TTC549 (cell line): ENCODE measurements at regions not wholly inside any gene's neighbourhood (a gene's known extent, or its start where the extent isn't known, plus 50 kb on each side); places are given as distances from the start of the nearest gene placed in this dataset.
"Not testable (repeated sequence)": the region's sequence is repeated elsewhere in the genome, so short reads cannot be mapped to it uniquely, and the experiment has no call there.

ENCODE experiments used
- FAIRE-seq: peaks from 2 replicates; lab custom pipeline; 2012; peaks lifted over from hg19 to GRCh38; lab: Jason Lieb, UNC

- FAIRE-seq, result no peak
These were observed 383.5 kb downstream of the SFMBT2 start for GRCh38 chr10:7027237-7027912.

DNA sequence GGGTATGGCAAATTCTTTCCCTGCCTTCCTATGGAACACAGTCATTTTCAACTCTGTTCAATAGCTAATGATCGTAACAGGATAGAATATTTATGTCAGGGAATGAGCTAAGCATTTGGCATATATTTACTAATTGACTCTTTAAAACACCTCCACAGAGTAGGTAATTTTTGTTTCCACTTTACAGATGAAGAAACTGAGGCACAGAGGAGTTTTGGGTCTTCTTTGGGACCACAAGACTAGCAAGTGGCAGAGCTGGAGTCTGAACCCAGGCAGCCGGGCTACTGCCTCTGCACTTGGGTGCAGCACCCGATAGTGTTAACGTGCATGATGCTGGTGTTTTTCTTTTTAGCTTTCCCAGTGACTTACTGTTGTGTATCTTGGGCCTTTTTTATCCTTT, 384.0 kb downstream of the SFMBT2 start:
- FAIRE-seq, result no peak

DNA sequence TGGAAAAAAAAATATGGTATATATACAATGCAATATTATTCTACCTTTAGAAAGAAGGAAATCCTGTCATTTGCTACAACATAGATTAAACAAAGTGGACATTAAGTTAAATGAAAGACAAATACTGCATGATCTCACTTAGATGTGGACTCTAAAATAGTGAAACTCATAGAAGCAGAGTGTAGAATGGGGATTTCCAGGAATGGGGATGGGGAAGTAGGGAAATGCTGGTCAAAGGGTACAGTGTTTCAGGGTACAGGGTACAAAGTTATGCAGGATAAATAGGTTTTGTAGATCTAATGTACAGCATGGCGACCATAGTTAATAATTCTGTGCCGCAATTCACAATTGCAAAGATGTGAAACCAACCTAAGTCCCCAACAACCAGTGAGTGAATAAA, 385.5 kb downstream of the SFMBT2 start:
- FAIRE-seq, result no peak

- FAIRE-seq, result no peak
These were observed 395.4 kb downstream of the SFMBT2 start for GRCh38 chr10:7015457-7015856.

- no peak for FAIRE-seq
These were observed 396.1 kb downstream of the SFMBT2 start for GRCh38 chr10:7014721-7015120.

- no peak for FAIRE-seq
These were observed 398.8 kb downstream of the SFMBT2 start for GRCh38 chr10:7011994-7012393.

DNA sequence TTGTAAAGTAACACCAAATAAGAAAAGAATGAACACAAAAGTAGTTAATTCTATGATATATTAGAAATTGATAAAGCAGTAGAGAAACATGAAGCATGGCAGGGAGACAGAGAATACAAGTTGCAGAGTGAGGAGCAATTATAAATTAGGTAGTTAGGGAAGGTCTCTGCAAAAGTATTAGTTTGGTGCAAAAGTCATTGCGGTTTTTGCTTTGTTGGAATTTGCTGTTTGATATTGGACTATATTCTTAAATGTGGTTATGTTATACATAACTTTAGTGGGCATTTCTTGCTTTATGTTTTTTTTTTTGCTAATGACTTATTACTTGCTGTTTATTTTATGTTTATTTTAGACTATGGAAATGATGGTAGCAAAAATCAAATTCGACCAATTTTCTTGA, 402.2 kb downstream of the SFMBT2 start:
- no peak for FAIRE-seq

DNA sequence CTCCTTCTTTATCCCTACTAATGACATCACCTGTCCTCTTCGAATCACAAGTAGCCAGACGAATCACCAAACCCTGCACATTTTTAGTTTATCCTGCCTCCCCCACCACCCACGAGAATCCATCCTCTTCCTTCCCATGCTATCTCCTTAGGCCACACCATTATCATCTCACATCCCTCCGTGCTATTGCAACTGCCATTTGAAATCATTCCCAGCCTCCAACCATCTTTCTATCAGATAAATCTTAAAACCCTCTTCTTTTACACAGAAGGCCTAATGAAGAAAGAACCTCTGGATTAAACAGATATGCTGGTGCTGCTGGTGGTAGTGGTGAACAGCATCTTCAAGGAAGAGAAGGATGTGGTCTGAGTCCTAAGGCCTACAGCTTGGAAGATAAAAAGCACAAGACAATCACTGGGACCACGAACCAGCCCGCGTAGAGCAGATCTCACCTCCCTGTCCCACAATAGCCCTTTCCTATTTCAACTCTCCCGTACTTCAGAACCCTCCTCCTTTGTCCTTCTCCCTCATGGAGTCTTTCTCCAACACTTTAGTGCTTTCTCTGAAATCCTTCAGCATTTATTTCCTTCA, 403.1 kb downstream of the SFMBT2 start:
- no peak for FAIRE-seq

DNA sequence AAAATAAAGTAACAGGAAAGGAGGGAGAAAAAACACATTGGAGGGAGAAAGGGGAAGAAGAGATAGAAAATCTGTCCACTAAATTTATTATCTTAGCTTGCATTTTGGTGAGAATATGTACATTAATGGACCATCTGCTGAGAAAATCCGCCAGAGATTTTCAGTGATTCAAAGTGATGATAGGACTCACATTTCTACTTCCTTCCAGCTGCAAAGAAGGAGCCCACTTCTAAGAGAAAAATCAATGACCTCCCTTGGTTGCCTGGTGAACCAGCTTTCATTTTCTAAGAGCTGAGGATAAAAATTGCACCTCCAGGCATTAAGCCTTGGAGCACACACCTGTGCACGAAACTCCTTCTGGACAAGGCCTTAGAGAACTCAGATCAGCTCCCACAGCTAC, 404.3 kb downstream of the SFMBT2 start:
- FAIRE-seq, result no peak

GRCh38 chr10:7003831-7004395, 406.9 kb downstream of the SFMBT2 start:
- FAIRE-seq, result no peak

- no peak for FAIRE-seq
These were observed 410.8 kb downstream of the SFMBT2 start for GRCh38 chr10:7000061-7000460.

DNA sequence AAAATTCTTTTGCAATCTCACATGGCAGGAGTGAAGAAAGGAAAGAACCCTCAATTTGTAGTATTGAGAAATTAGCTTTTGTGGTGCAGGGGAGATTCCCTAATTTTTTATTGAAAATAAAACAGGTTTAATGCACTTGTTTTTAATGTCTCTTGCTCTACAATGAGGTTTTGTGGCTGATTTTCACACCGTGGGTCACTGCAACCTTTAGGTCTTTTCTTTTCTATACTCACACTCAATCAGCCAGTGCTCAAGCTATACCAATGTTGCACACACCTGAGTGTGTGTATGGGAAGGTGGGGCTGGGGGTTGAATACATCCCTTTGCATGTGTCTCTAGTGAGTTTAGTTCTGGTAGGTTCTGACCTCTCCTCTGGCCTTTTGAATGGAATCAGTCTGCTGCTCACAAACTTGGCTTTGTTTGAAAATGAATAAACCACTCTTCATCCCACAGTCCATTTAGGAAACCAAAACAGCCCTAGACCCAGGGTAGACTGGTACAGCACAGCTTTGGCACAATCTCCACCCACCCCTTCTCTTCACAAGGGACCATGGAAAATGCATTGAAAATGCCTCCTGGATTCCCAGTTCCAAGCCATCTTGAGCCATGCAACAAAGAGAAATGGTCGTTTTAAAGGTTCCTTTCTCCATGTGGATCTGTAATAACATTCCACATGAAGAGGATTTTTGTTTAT, 411.5 kb downstream of the SFMBT2 start:
- no peak for FAIRE-seq

GRCh38 chr10:6997509-6997908, 413.3 kb downstream of the SFMBT2 start:
- FAIRE-seq, result no peak

DNA sequence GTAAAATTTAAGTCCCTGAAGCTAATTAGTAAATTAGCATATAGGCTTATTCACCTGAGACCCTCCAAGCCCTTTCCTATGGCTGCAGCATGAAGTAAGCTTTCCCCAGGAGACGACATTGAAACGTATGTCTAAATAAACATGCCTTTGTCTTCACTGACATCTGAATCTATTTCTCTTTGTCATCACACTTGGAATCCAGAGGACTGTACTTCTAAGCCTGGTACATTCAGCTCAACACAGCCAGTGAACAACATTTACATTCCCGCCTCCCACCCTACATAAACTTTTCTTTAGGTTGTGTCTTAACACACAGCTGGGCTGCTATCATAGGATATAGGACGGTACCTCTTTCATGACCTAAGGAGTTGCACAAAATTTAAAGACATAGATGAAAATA, 414.4 kb downstream of the SFMBT2 start:
- FAIRE-seq, result no peak

DNA sequence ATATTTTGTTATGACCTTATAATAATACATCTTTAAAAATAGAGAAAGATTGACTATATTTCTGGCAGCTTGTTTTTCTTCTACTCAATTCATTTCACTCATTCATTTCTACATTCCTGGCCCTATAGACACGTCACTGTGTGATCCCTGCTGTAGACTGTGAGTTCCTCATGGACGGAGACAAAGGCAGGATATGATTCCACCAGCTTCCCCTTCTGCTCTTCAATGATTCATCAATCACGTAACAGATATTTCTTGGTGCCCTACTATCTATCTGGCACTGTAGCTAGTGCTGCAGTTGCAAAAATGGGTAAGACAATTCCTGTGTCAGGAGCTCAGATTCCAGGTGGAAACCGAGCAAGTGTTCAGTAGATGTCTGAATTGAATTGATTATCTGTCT, 415.0 kb downstream of the SFMBT2 start:
- FAIRE-seq, result no peak

DNA sequence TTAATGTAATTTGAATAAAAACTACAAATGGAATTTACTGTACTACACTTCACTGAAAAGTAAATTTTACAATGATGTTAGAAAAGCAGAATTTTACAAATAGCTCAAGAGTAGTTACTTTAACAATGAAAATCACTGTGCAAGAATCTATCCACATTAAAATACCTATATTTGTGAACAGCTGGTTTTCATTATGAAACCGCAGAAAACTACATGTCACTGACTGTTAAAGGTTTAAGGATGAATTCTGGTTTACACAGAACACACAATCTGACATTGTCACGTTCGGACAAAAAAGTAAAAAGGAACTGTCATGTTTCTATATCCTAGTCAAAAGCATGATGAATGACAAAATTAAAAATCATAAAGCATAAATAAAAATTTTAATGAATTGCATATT, 415.3 kb upstream of the PRKCQ start:
- FAIRE-seq, result no peak

GRCh38 chr10:6990891-6991290, 410.8 kb upstream of the PRKCQ start:
- FAIRE-seq, result no peak

DNA sequence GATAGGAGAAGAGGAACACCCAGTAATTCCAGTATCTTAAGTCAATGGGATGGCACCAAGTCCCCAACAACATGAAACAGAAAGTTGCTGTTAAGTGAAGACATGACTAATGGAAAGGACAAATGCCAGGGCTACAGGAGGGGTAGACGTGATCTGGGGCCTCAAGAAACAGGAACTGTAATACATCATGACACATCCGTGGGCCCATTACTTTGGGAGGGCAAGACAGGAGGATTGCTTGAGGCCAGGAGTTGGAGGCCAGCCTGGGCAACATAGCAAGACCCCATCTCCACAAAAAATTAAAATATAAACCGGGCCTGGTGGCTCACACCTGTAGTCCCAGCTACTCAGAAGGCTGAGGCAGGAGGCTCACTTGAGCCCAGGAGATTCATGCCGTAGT, 408.6 kb upstream of the PRKCQ start:
- no peak for FAIRE-seq

- FAIRE-seq, result no peak
These were observed 407.5 kb upstream of the PRKCQ start for GRCh38 chr10:6987536-6987945.

DNA sequence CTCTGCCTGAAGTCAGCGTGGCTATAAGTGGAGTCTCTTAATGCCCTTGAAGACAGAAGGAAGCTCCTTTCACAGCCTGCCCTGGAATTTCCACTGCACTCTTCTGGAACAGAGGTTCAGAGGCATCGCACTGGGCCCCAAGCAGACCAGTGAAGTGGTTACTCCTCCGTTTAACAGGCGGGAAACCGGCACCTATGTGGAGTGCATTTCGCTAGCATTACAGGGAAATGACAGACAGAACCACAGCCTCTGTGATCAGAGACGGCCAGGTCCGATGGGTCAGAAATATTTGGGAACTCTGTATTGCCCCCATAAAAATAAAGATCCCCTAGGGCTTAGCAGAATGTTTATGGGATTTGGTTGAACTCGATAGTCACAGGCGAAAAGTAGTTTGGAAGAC, 406.9 kb upstream of the PRKCQ start:
- FAIRE-seq, result no peak

DNA sequence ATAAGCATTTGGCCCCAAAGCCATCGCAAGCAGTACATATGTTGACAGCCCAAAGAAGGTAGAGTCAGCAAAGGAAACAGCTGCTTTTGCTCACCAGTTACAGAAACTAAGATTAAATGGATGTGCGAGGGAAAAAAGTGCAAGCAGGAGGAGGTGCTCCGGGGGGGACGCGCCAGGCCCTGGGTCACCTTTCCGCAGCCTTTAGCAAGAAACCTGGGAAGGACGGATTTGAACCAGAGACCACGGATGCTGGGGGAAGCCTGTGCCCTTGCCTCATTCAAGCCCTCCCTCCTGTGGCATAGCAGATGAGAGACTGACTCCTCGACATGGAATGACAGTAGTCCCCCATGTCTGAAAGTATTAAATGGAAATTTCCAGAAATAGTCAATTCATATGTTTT, 405.6 kb upstream of the PRKCQ start:
- no peak for FAIRE-seq

DNA sequence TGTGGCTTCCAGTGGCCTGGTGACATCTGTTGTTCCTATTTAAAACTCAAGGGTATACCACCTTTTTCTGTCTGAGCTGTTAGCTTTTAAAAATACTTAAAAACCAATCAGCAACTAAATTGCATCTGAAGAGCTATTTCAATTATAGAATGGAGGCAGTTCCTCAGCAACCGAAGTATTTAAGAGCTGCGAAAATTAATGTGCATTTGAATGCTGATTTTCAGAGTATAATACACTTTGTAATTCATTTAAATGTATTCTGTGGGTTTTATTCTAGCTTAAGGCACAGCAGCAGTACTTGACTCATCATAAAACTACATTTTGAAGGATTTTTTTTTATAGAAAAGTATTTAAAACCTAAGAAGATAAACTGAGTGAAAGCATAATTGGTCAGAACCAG, 404.9 kb upstream of the PRKCQ start:
- no peak for FAIRE-seq

GRCh38 chr10:6984016-6984415, 403.9 kb upstream of the PRKCQ start:
- not testable (repeated sequence) for FAIRE-seq

DNA sequence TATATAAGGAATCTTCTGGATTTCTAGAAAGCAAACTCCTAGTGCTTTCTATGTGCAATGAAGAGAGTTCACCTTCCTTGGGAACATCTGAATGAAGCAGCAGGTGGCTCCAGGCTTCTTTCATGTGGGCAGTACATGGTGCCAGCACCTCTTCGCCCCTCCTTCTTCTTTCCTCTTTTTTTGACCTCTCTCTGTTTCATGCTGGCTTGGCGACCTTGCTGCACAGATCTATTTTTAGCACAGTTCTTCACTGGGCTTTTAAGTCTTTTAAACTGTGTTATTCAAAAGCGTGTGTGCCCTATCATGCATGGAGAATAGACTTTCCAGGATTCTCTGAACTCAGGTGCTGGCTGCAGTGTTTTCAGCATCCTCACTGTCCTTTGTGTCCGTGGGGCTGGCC, 400.3 kb upstream of the PRKCQ start:
- FAIRE-seq, result no peak
